ENCODE measurements at regions not wholly inside any gene's neighbourhood (a gene's known extent, or its start where the extent isn't known, plus 50 kb on each side); places are given as distances from the start of the nearest gene placed in this dataset.
"Not testable (repeated sequence)": the region's sequence is repeated elsewhere in the genome, so short reads cannot be mapped to it uniquely, and the experiment has no call there.

- not testable (repeated sequence) for H3K9me3 ChIP-seq (ENCODE audit: control insufficient read depth, low read depth, low read length); H3K4me3 ChIP-seq (ENCODE audit: low read length); H3K9ac ChIP-seq (ENCODE audit: low read length); H3K27ac ChIP-seq (ENCODE audit: low read length); H3K4me1 ChIP-seq (ENCODE audit: control insufficient read depth, low read depth, low read length); H3K27me3 ChIP-seq (ENCODE audit: control insufficient read depth, insufficient read depth, low read length); H3K36me3 ChIP-seq (ENCODE audit: control insufficient read depth, low read depth, low read length)
Observed at GRCh38 chr14:106145731-106146130, 619.3 kb downstream of the TMEM121 start.

- not testable (repeated sequence) for H3K9me3 ChIP-seq (ENCODE audit: control insufficient read depth, low read depth, low read length); H3K27me3 ChIP-seq (ENCODE audit: control insufficient read depth, insufficient read depth, low read length); H3K27ac ChIP-seq (ENCODE audit: low read length); H3K4me1 ChIP-seq (ENCODE audit: control insufficient read depth, low read depth, low read length); H3K4me3 ChIP-seq (ENCODE audit: low read length); H3K9ac ChIP-seq (ENCODE audit: low read length); H3K36me3 ChIP-seq (ENCODE audit: control insufficient read depth, low read depth, low read length)
Observed at GRCh38 chr14:106153362-106153955, 627.1 kb downstream of the TMEM121 start.

GRCh38 chr14:106163316-106163715 is 636.9 kb downstream of the TMEM121 start:
- Histone ChIP-seq H3K27me3 (ENCODE audit: control insufficient read depth, insufficient read depth, low read length) (no peaks in the 10 kb centered on the region), H3K9me3 (ENCODE audit: control insufficient read depth, low read depth, low read length) (no peaks in the 10 kb centered on the region), H3K27ac (ENCODE audit: low read length) (no peak overlapping the region), H3K4me3 (ENCODE audit: low read length) (no peak overlapping the region), H3K36me3 (ENCODE audit: control insufficient read depth, low read depth, low read length) (no peaks in the 10 kb centered on the region), H3K9ac (ENCODE audit: low read length) (no peak overlapping the region), H3K4me1 (ENCODE audit: control insufficient read depth, low read depth, low read length) (no peaks in the 10 kb centered on the region)

- not testable (repeated sequence) for H3K36me3 ChIP-seq (ENCODE audit: control insufficient read depth, low read depth, low read length); H3K4me1 ChIP-seq (ENCODE audit: control insufficient read depth, low read depth, low read length); H3K4me3 ChIP-seq (ENCODE audit: low read length); H3K9ac ChIP-seq (ENCODE audit: low read length); H3K9me3 ChIP-seq (ENCODE audit: control insufficient read depth, low read depth, low read length); H3K27ac ChIP-seq (ENCODE audit: low read length); H3K27me3 ChIP-seq (ENCODE audit: control insufficient read depth, insufficient read depth, low read length)
Observed at GRCh38 chr14:106163812-106164211, 637.4 kb downstream of the TMEM121 start.

GRCh38 chr14:106166232-106166631 is 639.8 kb downstream of the TMEM121 start:
- Histone ChIP-seq H3K4me3 (ENCODE audit: low read length) (no peak overlapping the region), H3K9ac (ENCODE audit: low read length) (no peak overlapping the region), H3K4me1 (ENCODE audit: control insufficient read depth, low read depth, low read length) (no peaks in the 10 kb centered on the region), H3K36me3 (ENCODE audit: control insufficient read depth, low read depth, low read length) (no peaks in the 10 kb centered on the region), H3K27ac (ENCODE audit: low read length) (no peak overlapping the region), H3K9me3 (ENCODE audit: control insufficient read depth, low read depth, low read length) (no peaks in the 10 kb centered on the region), H3K27me3 (ENCODE audit: control insufficient read depth, insufficient read depth, low read length) (no peaks in the 10 kb centered on the region)

GRCh38 chr14:106166650-106167204 is 640.3 kb downstream of the TMEM121 start:
- Histone ChIP-seq H3K27me3 (ENCODE audit: control insufficient read depth, insufficient read depth, low read length) (no peaks in the 10 kb centered on the region), H3K4me1 (ENCODE audit: control insufficient read depth, low read depth, low read length) (no peaks in the 10 kb centered on the region), H3K36me3 (ENCODE audit: control insufficient read depth, low read depth, low read length) (no peaks in the 10 kb centered on the region), H3K27ac (ENCODE audit: low read length) (no peak overlapping the region), H3K9me3 (ENCODE audit: control insufficient read depth, low read depth, low read length) (no peaks in the 10 kb centered on the region), H3K9ac (ENCODE audit: low read length) (no peak overlapping the region), H3K4me3 (ENCODE audit: low read length) (no peak overlapping the region)

- not testable (repeated sequence) for H3K36me3 ChIP-seq (ENCODE audit: control insufficient read depth, low read depth, low read length); H3K9ac ChIP-seq (ENCODE audit: low read length); H3K27ac ChIP-seq (ENCODE audit: low read length); H3K27me3 ChIP-seq (ENCODE audit: control insufficient read depth, insufficient read depth, low read length); H3K9me3 ChIP-seq (ENCODE audit: control insufficient read depth, low read depth, low read length); H3K4me1 ChIP-seq (ENCODE audit: control insufficient read depth, low read depth, low read length); H3K4me3 ChIP-seq (ENCODE audit: low read length)
Observed at GRCh38 chr14:106170163-106170658, 643.8 kb downstream of the TMEM121 start.

GRCh38 chr14:106174206-106174605 is 647.8 kb downstream of the TMEM121 start:
- no peak overlapping the region for H3K9ac ChIP-seq (ENCODE audit: low read length)
- no peak overlapping the region for H3K27ac ChIP-seq (ENCODE audit: low read length)
- no peaks in the 10 kb centered on the region for H3K27me3 ChIP-seq (ENCODE audit: control insufficient read depth, insufficient read depth, low read length)
- no peaks in the 10 kb centered on the region for H3K4me1 ChIP-seq (ENCODE audit: control insufficient read depth, low read depth, low read length)
- no peak overlapping the region for H3K4me3 ChIP-seq (ENCODE audit: low read length)
- no peaks in the 10 kb centered on the region for H3K36me3 ChIP-seq (ENCODE audit: control insufficient read depth, low read depth, low read length)
- peaks cover 5% of the 10 kb centered on the region for H3K9me3 ChIP-seq (ENCODE audit: control insufficient read depth, low read depth, low read length)

GRCh38 chr14:106177266-106178246 is 651.2 kb downstream of the TMEM121 start:
- H3K9ac ChIP-seq (ENCODE audit: low read length); H3K4me1 ChIP-seq (ENCODE audit: control insufficient read depth, low read depth, low read length); H3K27me3 ChIP-seq (ENCODE audit: control insufficient read depth, insufficient read depth, low read length); H3K27ac ChIP-seq (ENCODE audit: low read length); H3K4me3 ChIP-seq (ENCODE audit: low read length); H3K36me3 ChIP-seq (ENCODE audit: control insufficient read depth, low read depth, low read length): not testable (repeated sequence)
- peaks cover 17% of the 10 kb centered on the region for H3K9me3 ChIP-seq (ENCODE audit: control insufficient read depth, low read depth, low read length)

- peaks cover 17% of the 10 kb centered on the region for H3K9me3 ChIP-seq (ENCODE audit: control insufficient read depth, low read depth, low read length)
Observed at GRCh38 chr14:106179761-106180160, 653.4 kb downstream of the TMEM121 start.

GRCh38 chr14:106184771-106185170 is 658.4 kb downstream of the TMEM121 start:
- H3K27ac ChIP-seq (ENCODE audit: low read length); H3K4me3 ChIP-seq (ENCODE audit: low read length); H3K4me1 ChIP-seq (ENCODE audit: control insufficient read depth, low read depth, low read length); H3K9ac ChIP-seq (ENCODE audit: low read length); H3K36me3 ChIP-seq (ENCODE audit: control insufficient read depth, low read depth, low read length); H3K27me3 ChIP-seq (ENCODE audit: control insufficient read depth, insufficient read depth, low read length): not testable (repeated sequence)
- peaks cover 13% of the 10 kb centered on the region for H3K9me3 ChIP-seq (ENCODE audit: control insufficient read depth, low read depth, low read length)

More at GRCh38 chr14:106179761-106180160, 653.4 kb downstream of the TMEM121 start:
- H3K9ac ChIP-seq (ENCODE audit: low read length): no peak overlapping the region
- H3K27ac ChIP-seq (ENCODE audit: low read length): no peak overlapping the region
- no peak overlapping the region for H3K4me3 ChIP-seq (ENCODE audit: low read length)
- H3K36me3 ChIP-seq (ENCODE audit: control insufficient read depth, low read depth, low read length): no peaks in the 10 kb centered on the region
- no peaks in the 10 kb centered on the region for H3K27me3 ChIP-seq (ENCODE audit: control insufficient read depth, insufficient read depth, low read length)
- H3K4me1 ChIP-seq (ENCODE audit: control insufficient read depth, low read depth, low read length): no peaks in the 10 kb centered on the region
